Mesenchymal stem cell (in vitro differentiated cells and primary cell): ENCODE measurements at regions not wholly inside any gene's neighbourhood (a gene's known extent, or its start where the extent isn't known, plus 50 kb on each side); places are given as distances from the start of the nearest gene placed in this dataset.

Experiments
- DNase-seq: peaks from one replicate; pipeline ENCODE4 v3.0.0-alpha.2; 2013
- H2AFZ ChIP-seq: one replicate; pipeline ENCODE4 v1.6.1; 2013; ENCODE audit warnings: low read depth, mild to moderate bottlenecking, control low read depth, inconsistent platforms, low read length, moderate library complexity
- H2AK5ac ChIP-seq: 2 replicates; pipeline ENCODE4 v1.6.1; 2013; ENCODE audit warnings: low read length, moderate library complexity, mild to moderate bottlenecking, inconsistent platforms; ENCODE audit not compliant: severe bottlenecking
- H2BK120ac ChIP-seq: one replicate; pipeline ENCODE4 v1.6.1; 2013; ENCODE audit warnings: low read depth, mild to moderate bottlenecking, inconsistent platforms, low read length, moderate library complexity
- H2BK12ac ChIP-seq, 2 experiments: one replicate each; pipeline ENCODE4 v1.6.1; 2013; ENCODE audit warnings: inconsistent platforms in 2 of 2, low read length in 2 of 2, mild to moderate bottlenecking in 2 of 2, moderate library complexity in 2 of 2, control low read depth in 1 of 2
- H2BK15ac ChIP-seq: one replicate; pipeline ENCODE4 v1.6.1; 2013; ENCODE audit warnings: mild to moderate bottlenecking, low read depth, inconsistent platforms; ENCODE audit not compliant: poor library complexity, severe bottlenecking
- H2BK5ac ChIP-seq: 2 replicates; pipeline ENCODE4 v1.6.1; 2013; ENCODE audit warnings: low read depth, mild to moderate bottlenecking, low read length, control low read depth, inconsistent platforms; ENCODE audit not compliant: poor library complexity, severe bottlenecking
- H3K14ac ChIP-seq, 2 experiments: one replicate each; pipeline ENCODE4 v1.6.1; 2013; ENCODE audit warnings: inconsistent platforms in 2 of 2, low read length in 2 of 2, control low read depth in 1 of 2, mild to moderate bottlenecking in 1 of 2, moderate library complexity in 1 of 2
- H3K18ac ChIP-seq, 2 experiments: one replicate each; pipeline ENCODE4 v1.6.1; 2013; ENCODE audit warnings: inconsistent platforms in 2 of 2, low read length in 2 of 2, control low read depth in 1 of 2, low read depth in 1 of 2, mild to moderate bottlenecking in 1 of 2
- H3K23ac ChIP-seq, 2 experiments: one replicate each; pipeline ENCODE4 v1.6.1; 2013; ENCODE audit warnings: inconsistent platforms in 2 of 2, low read length in 2 of 2, mild to moderate bottlenecking in 2 of 2, moderate library complexity in 2 of 2, control low read depth in 1 of 2
- H3K27ac ChIP-seq: 2 replicates; pipeline ENCODE4 v1.5.1; 2013; ENCODE audit warnings: mild to moderate bottlenecking, moderate library complexity, low read length, control low read depth, inconsistent platforms; ENCODE audit not compliant: poor library complexity, severe bottlenecking
- H3K27me3 ChIP-seq, 2 experiments: 2 replicates each; pipeline versions ENCODE4 v1.6.1 to v1.7.0; 2013; ENCODE audit warnings: low read length in 2 of 2, mild to moderate bottlenecking in 2 of 2, moderate library complexity in 2 of 2, control low read depth in 1 of 2, inconsistent platforms in 1 of 2; ENCODE audit not compliant: control insufficient read depth in 1 of 2, insufficient read depth in 1 of 2
- H3K36me3 ChIP-seq, 2 experiments: 2 replicates each; pipeline versions ENCODE4 v1.6.1 to v1.7.0; 2013; ENCODE audit warnings: low read length in 2 of 2, control low read depth in 1 of 2, inconsistent platforms in 1 of 2, low read depth in 1 of 2, mild to moderate bottlenecking in 1 of 2; ENCODE audit not compliant: insufficient read depth in 2 of 2, control insufficient read depth in 1 of 2
- H3K4ac ChIP-seq, 2 experiments: one replicate each; pipeline ENCODE4 v1.6.1; 2013; ENCODE audit warnings: inconsistent platforms in 2 of 2, low read length in 2 of 2, mild to moderate bottlenecking in 2 of 2, moderate library complexity in 2 of 2, control low read depth in 1 of 2, low read depth in 1 of 2
- H3K4me1 ChIP-seq: 2 replicates; pipeline ENCODE4 v1.6.1; 2013; ENCODE audit warnings: low read depth, low read length, control low read depth; ENCODE audit not compliant: control insufficient read depth, insufficient read depth
- H3K4me2 ChIP-seq: 2 replicates; pipeline ENCODE4 v1.6.1; 2013; ENCODE audit warnings: low read length, mild to moderate bottlenecking, inconsistent platforms; ENCODE audit not compliant: poor library complexity, severe bottlenecking
- H3K4me3 ChIP-seq, 2 experiments: 2 replicates each; pipeline versions ENCODE4 v1.5.1 to v1.7.0; 2013; ENCODE audit warnings: low read length in 2 of 2, mild to moderate bottlenecking in 2 of 2, control low read depth in 1 of 2, low read depth in 1 of 2; ENCODE audit not compliant: insufficient read depth in 1 of 2
- H3K79me1 ChIP-seq: replicated peaks from 2 replicates; pipeline ENCODE4 v1.6.1; 2013; ENCODE audit warnings: mild to moderate bottlenecking, control low read depth, low read length, inconsistent platforms; ENCODE audit not compliant: poor library complexity, severe bottlenecking
- H3K9ac ChIP-seq: 2 replicates; pipeline ENCODE4 v1.7.0; 2013; ENCODE audit warnings: mild to moderate bottlenecking, low read length, moderate library complexity
- H3K9me3 ChIP-seq: 2 replicates; pipeline ENCODE4 v1.7.0; 2013; ENCODE audit warnings: mild to moderate bottlenecking, low read length; ENCODE audit not compliant: control insufficient read depth
- H4K8ac ChIP-seq: one replicate; pipeline ENCODE4 v1.6.1; 2013; ENCODE audit warnings: inconsistent platforms, mild to moderate bottlenecking, low read length, moderate library complexity
- H4K91ac ChIP-seq: one replicate; pipeline ENCODE4 v1.6.1; 2013; ENCODE audit warnings: mild to moderate bottlenecking, low read length, inconsistent platforms
- WGBS: methylation state at CpG from one replicate; pipeline ENCODE4 v1.1.7; 2013; ENCODE audit warnings: mixed read lengths; 5-methylcytosine and 5-hydroxymethylcytosine counted together

- no peak overlapping the region for H2BK15ac ChIP-seq
- H2BK12ac ChIP-seq: no peak overlapping the region
- peaks cover 3 to 13% of the 10 kb centered on the region in 2 experiments for H3K27me3 ChIP-seq
- H3K23ac ChIP-seq: no peak overlapping the region
- H4K8ac ChIP-seq: no peak overlapping the region
- H4K91ac ChIP-seq: no peak overlapping the region
- H3K27ac ChIP-seq: no peak overlapping the region
- no peak overlapping the region for H2AK5ac ChIP-seq
- no peak overlapping the region for H2BK5ac ChIP-seq
- H3K9me3 ChIP-seq: no peaks in the 10 kb centered on the region
- H3K18ac ChIP-seq: no peak overlapping the region
- H3K9ac ChIP-seq: no peak overlapping the region
- no peak overlapping the region for H3K4me3 ChIP-seq
- H2BK120ac ChIP-seq: no peak overlapping the region
- H3K4me1 ChIP-seq: no peaks in the 10 kb centered on the region
- DNase-seq: no peak
- H3K36me3 ChIP-seq: no peaks in the 10 kb centered on the region
- H3K4me2 ChIP-seq: no peak overlapping the region
- no peaks in the 10 kb centered on the region for H3K79me1 ChIP-seq
- no peak overlapping the region for H3K14ac ChIP-seq
- 73% methylated on average over 2 of the region's 3 CpGs for WGBS
- no peak overlapping the region for H2AFZ ChIP-seq
- H3K4ac ChIP-seq: no peak overlapping the region
Observed at GRCh38 chr12:111010061-111010460, 89.7 kb upstream of the MYL2 start.

- Histone ChIP-seq H4K8ac (no peak overlapping the region), H3K4me3 (no peak overlapping the region), H3K36me3 (no peaks in the 10 kb centered on the region), H3K4me1 (no peaks in the 10 kb centered on the region), H3K9ac (no peak overlapping the region), H2AFZ (no peak overlapping the region), H3K27me3 (peaks cover 3 to 9% of the 10 kb centered on the region in 2 experiments), H3K14ac (no peak overlapping the region), H3K23ac (no peak overlapping the region), H2BK12ac (no peak overlapping the region), H3K4ac (no peak overlapping the region), H2BK120ac (no peak overlapping the region), H2BK5ac (no peak overlapping the region), H3K27ac (no peak overlapping the region), H3K4me2 (no peak overlapping the region), H4K91ac (no peak overlapping the region), H3K79me1 (no peaks in the 10 kb centered on the region), H3K18ac (no peak overlapping the region), H3K9me3 (no peaks in the 10 kb centered on the region), H2AK5ac (no peak overlapping the region), H2BK15ac (no peak overlapping the region)
- WGBS: 73% methylated on average over 2 of the region's 2 CpGs
- DNase-seq: no peak
Observed at GRCh38 chr12:111006621-111007020, 86.2 kb upstream of the MYL2 start.

- DNase-seq: no peak
- Histone ChIP-seq H2BK12ac (no peak overlapping the region), H3K18ac (no peak overlapping the region), H3K27me3 (no peaks in the 10 kb centered on the region), H2BK15ac (no peak overlapping the region), H3K4me1 (no peaks in the 10 kb centered on the region), H3K36me3 (no peaks in the 10 kb centered on the region), H3K27ac (no peak overlapping the region), H3K4ac (no peak overlapping the region), H3K4me3 (no peak overlapping the region), H2BK5ac (no peak overlapping the region), H3K9ac (no peak overlapping the region), H3K4me2 (no peak overlapping the region), H4K8ac (no peak overlapping the region), H2AK5ac (no peak overlapping the region), H2AFZ (no peak overlapping the region), H2BK120ac (no peak overlapping the region), H4K91ac (no peak overlapping the region), H3K23ac (no peak overlapping the region), H3K9me3 (peaks cover 4% of the 10 kb centered on the region), H3K14ac (no peak overlapping the region), H3K79me1 (no peaks in the 10 kb centered on the region)
- 66% methylated on average over 2 of the region's 2 CpGs for WGBS
Observed at GRCh38 chr12:110998971-110999370, 78.6 kb upstream of the MYL2 start.

GRCh38 chr12:110998165-110998564 is 77.8 kb upstream of the MYL2 start:
- no peak for DNase-seq
- Histone ChIP-seq H2BK15ac (no peak overlapping the region), H3K9me3 (peaks cover 4% of the 10 kb centered on the region), H3K18ac (no peak overlapping the region), H3K4me1 (no peaks in the 10 kb centered on the region), H4K91ac (no peak overlapping the region), H2BK12ac (no peak overlapping the region), H2BK120ac (no peak overlapping the region), H2AK5ac (no peak overlapping the region), H2AFZ (no peak overlapping the region), H3K23ac (no peak overlapping the region), H3K4ac (no peak overlapping the region), H2BK5ac (no peak overlapping the region), H3K27me3 (no peaks in the 10 kb centered on the region), H3K79me1 (no peaks in the 10 kb centered on the region), H3K14ac (no peak overlapping the region), H3K9ac (no peak overlapping the region), H3K4me3 (no peak overlapping the region), H3K36me3 (no peaks in the 10 kb centered on the region), H4K8ac (no peak overlapping the region), H3K27ac (no peak overlapping the region), H3K4me2 (no peak overlapping the region)
- WGBS: 51% methylated on average over 3 of the region's 3 CpGs
